SK-N-SH (cell line): ENCODE measurements at regions not wholly inside any gene's neighbourhood (a gene's known extent, or its start where the extent isn't known, plus 50 kb on each side); places are given as distances from the start of the nearest gene placed in this dataset.

Source experiments
- CTCF ChIA-PET: fragments of 300-600, 350-600 bp; formaldehyde crosslinking; extraction: SDS; loops from one replicate; lab custom pipeline; 2021; lab: Yijun Ruan, JAX
- POLR2A ChIA-PET: fragments of 350-600 bp; sonication (Branson Sonifier 250); formaldehyde crosslinking; extraction: SDS; loops from one replicate; lab custom pipeline; 2020; ENCODE audit warnings: antibody characterized with exemption, inconsistent platforms; lab: Yijun Ruan, JAX
- DNase-seq: peaks from one replicate; pipeline ENCODE4 v3.0.0; 2012
- H2AFZ ChIP-seq: fragments of 200-600 bp; sonication (generic); 2 replicates; pipeline ENCODE4 v1.8.1; 2016; ENCODE audit warnings: antibody characterized with exemption, mild to moderate bottlenecking, low read depth
- H3F3A ChIP-seq: fragments of 200-600 bp; sonication (generic); replicated peaks from 2 replicates; pipeline ENCODE3; 2016; ENCODE audit warnings: antibody characterized with exemption, mild to moderate bottlenecking; ENCODE audit not compliant: insufficient read depth
- H3K27ac ChIP-seq, 2 experiments: fragments of 200-500 bp in 1 of 2; fragments of 200-600 bp in 1 of 2; sonication (Bioruptor generic) in 1 of 2; sonication (generic), shearing (Covaris generic) in 1 of 2; 2 replicates each; pipeline versions ENCODE4 v1.5.1 to v1.6.1; 2014 to 2016; ENCODE audit warnings: low read depth in 2 of 2, inconsistent platforms in 1 of 2, low read length in 1 of 2, mild to moderate bottlenecking in 1 of 2, mixed read lengths in 1 of 2
- H3K27me3 ChIP-seq: fragments of 200-600 bp; sonication (generic), shearing (Covaris generic); 2 replicates; pipeline ENCODE4 v1.6.1; 2016; ENCODE audit warnings: mixed run types; ENCODE audit not compliant: insufficient read depth
- H3K36me3 ChIP-seq, 2 experiments: fragments of 200-500 bp in 1 of 2; fragments of 200-600 bp in 1 of 2; sonication (Bioruptor generic) in 1 of 2; sonication (generic) in 1 of 2; replicated peaks in 1 of 2; 2 replicates each; pipeline versions ENCODE3 to v1.5.1; 2014 to 2016; ENCODE audit warnings: low read length in 1 of 2, mild to moderate bottlenecking in 1 of 2; ENCODE audit not compliant: insufficient read depth in 2 of 2, control insufficient read depth in 1 of 2
- H3K4me1 ChIP-seq, 2 experiments: fragments of 200-500 bp in 1 of 2; fragments of 200-600 bp in 1 of 2; sonication (Bioruptor generic) in 1 of 2; sonication (generic), shearing (Covaris generic) in 1 of 2; 2 replicates each; pipeline versions ENCODE4 v1.5.1 to v1.6.1; 2014 to 2016; ENCODE audit warnings: low read depth in 1 of 2, low read length in 1 of 2, mixed run types in 1 of 2; ENCODE audit not compliant: insufficient read depth in 2 of 2, control insufficient read depth in 1 of 2
- H3K4me2 ChIP-seq: fragments of 200-600 bp; sonication (generic), shearing (Covaris generic); 2 replicates; pipeline ENCODE4 v1.6.1; 2017; ENCODE audit warnings: mixed run types
- H3K4me3 ChIP-seq, 2 experiments: fragments of 200-500 bp in 1 of 2; fragments of 200-600 bp in 1 of 2; sonication (Bioruptor generic) in 1 of 2; sonication (generic), shearing (Covaris generic) in 1 of 2; 2 replicates each; pipeline versions ENCODE4 v1.5.1 to v1.8.1; 2014 to 2016; ENCODE audit warnings: low read depth in 2 of 2, inconsistent platforms in 1 of 2, low read length in 1 of 2, mild to moderate bottlenecking in 1 of 2, mixed read lengths in 1 of 2, moderate library complexity in 1 of 2
- H3K79me2 ChIP-seq: fragments of 200-600 bp; sonication (generic); 2 replicates; pipeline ENCODE4 v1.8.1; 2017; ENCODE audit warnings: mild to moderate bottlenecking; ENCODE audit not compliant: insufficient read depth
- H3K9ac ChIP-seq: fragments of 200-600 bp; sonication (generic); 2 replicates; pipeline ENCODE4 v1.6.1; 2017; ENCODE audit warnings: mixed run types
- H3K9me2 ChIP-seq: fragments of 200-600 bp; sonication (generic); 2 replicates; pipeline ENCODE4 v1.6.1; 2017; ENCODE audit warnings: mixed run types
- H3K9me3 ChIP-seq: fragments of 200-600 bp; sonication (generic); 2 replicates; pipeline ENCODE4 v1.6.1; 2017; ENCODE audit warnings: mixed run types, mild to moderate bottlenecking, moderate library complexity
- H4K20me1 ChIP-seq: fragments of 200-600 bp; sonication (generic); 2 replicates; pipeline ENCODE4 v1.6.1; 2017; ENCODE audit warnings: mild to moderate bottlenecking, mixed run types; ENCODE audit not compliant: insufficient read depth
- EP300 ChIP-seq, 2 experiments: IDR thresholded peaks; 2 replicates each; pipeline versions ENCODE4 v1.4.0 to v1.6.1; 2012; ENCODE audit warnings: borderline replicate concordance in 1 of 2, low read depth in 1 of 2, low read length in 1 of 2
- EZH2phosphoT487 ChIP-seq: fragments of 200-600 bp; sonication (generic); IDR thresholded peaks from 2 replicates; pipeline ENCODE4 v1.6.1; 2017; ENCODE audit warnings: low read depth, mixed run types, mild to moderate bottlenecking, antibody characterized with exemption, moderate library complexity, borderline replicate concordance
- GATA2 ChIP-seq: sonication (generic); formaldehyde crosslinking; IDR thresholded peaks from 2 replicates; pipeline ENCODE4 v1.5.0; 2020; ENCODE audit warnings: mild to moderate bottlenecking, missing genetic modification reagents
- JUND ChIP-seq: IDR thresholded peaks from 2 replicates; pipeline ENCODE4 v1.4.0; 2012
- MEF2A ChIP-seq: IDR thresholded peaks from 2 replicates; pipeline ENCODE4 v1.4.0; 2012; ENCODE audit warnings: low read depth, borderline replicate concordance
- MXI1 ChIP-seq: IDR thresholded peaks from 2 replicates; pipeline ENCODE4 v1.6.1; 2012; ENCODE audit warnings: mild to moderate bottlenecking, low read depth, low read length, improper control_type of control experiment
- NFIC ChIP-seq: IDR thresholded peaks from 2 replicates; pipeline ENCODE4 v1.4.0; 2012; ENCODE audit warnings: borderline replicate concordance
- RAD21 ChIP-seq: IDR thresholded peaks from 2 replicates; pipeline ENCODE4 v1.6.1; 2012; ENCODE audit warnings: mild to moderate bottlenecking, low read length
- RCOR1 ChIP-seq: fragments of 150-350 bp; IDR thresholded peaks from 2 replicates; pipeline ENCODE4 v1.6.1; 2017; ENCODE audit warnings: antibody characterized with exemption, low read length
- RFX5 ChIP-seq: IDR thresholded peaks from 2 replicates; pipeline ENCODE4 v1.6.1; 2012; ENCODE audit warnings: mild to moderate bottlenecking, improper control_type of control experiment, low read length
- RXRA ChIP-seq: IDR thresholded peaks from 2 replicates; pipeline ENCODE4 v1.4.0; 2012; ENCODE audit warnings: low read depth, mild to moderate bottlenecking, borderline replicate concordance
- SIN3A ChIP-seq: IDR thresholded peaks from 2 replicates; pipeline ENCODE4 v1.6.1; 2012; ENCODE audit warnings: low read depth, mild to moderate bottlenecking, low read length, moderate library complexity, borderline replicate concordance
- TCF12 ChIP-seq: IDR thresholded peaks from 2 replicates; pipeline ENCODE4 v1.4.0; 2012
- ZBTB33 ChIP-seq: IDR thresholded peaks from 2 replicates; pipeline ENCODE4 v1.4.0; 2012; ENCODE audit warnings: low read depth, borderline replicate concordance
- WGBS: methylation state at CpG from one replicate; pipeline ENCODE4 v1.1.6; 2017; ENCODE audit warnings: low lambda C conversion rate; 5-methylcytosine and 5-hydroxymethylcytosine counted together
- TF ChIP-seq, protein P1 (sequence below): fragments of 150-350 bp; IDR thresholded peaks from 2 replicates; pipeline ENCODE4 v1.6.1; 2016; ENCODE audit warnings: mild to moderate bottlenecking, low read depth, low read length
- TF ChIP-seq, protein P2 (sequence below): fragments of 200-600 bp; sonication (generic); IDR thresholded peaks from 2 replicates; pipeline ENCODE4 v1.6.1; 2017; ENCODE audit warnings: antibody characterized with exemption, mild to moderate bottlenecking, moderate library complexity
- TF ChIP-seq, protein P3 (sequence below): fragments of 150-350 bp; IDR thresholded peaks from 2 replicates; pipeline ENCODE4 v1.6.1; 2017; ENCODE audit warnings: antibody characterized with exemption, low read length, low read depth, borderline replicate concordance

DNA sequence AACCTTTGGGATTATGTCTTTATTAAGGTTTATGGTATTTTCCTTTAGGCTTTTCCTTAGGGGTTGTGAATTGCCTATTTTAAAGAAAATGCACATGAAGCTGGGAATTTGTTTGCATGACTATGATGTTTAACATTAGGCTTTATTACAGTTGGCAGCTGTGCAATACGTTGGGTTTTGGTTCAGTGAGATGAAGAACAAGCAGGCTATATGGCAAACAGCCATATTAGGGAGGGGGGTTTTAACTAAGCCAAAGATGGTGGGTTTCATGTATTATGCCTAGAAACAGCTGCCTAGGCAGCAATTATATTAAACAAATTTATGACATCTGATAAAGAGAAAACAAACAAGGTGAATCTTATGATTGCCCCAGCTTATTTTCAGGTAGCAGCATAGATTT is 880.8 kb downstream of the FAM181B start:
- no peaks in the 10 kb centered on the region for H3K79me2 ChIP-seq
- WGBS: 0% methylated on average over 1 of the region's 1 CpG
- no peak for DNase-seq
- H4K20me1 ChIP-seq: no peaks in the 10 kb centered on the region
- no peak overlapping the region for H3K9ac ChIP-seq
- H3K4me3 ChIP-seq: no peak overlapping the region
- ChIA-PET POLR2A (no interaction called here), CTCF (no interaction called here)
- no peaks in the 10 kb centered on the region for H3K36me3 ChIP-seq
- TF ChIP-seq MXI1: no peak
- no peak for TF ChIP-seq EZH2phosphoT487
- TF ChIP-seq ZBTB33: no peak
- no peak for TF ChIP-seq GATA2 (CRISPR knock-in tag)
- TF ChIP-seq RCOR1: no peak
- no peak for TF ChIP-seq EP300 (IDR thresholded peaks at IDR 0.05; ENCODE audit: borderline replicate concordance in 1 of 2, low read depth in 1 of 2, low read length in 1 of 2)
- no peak for TF ChIP-seq MEF2A
- no peak overlapping the region for H3K27ac ChIP-seq
- H3F3A ChIP-seq: no peaks in the 10 kb centered on the region
- no peaks in the 10 kb centered on the region; the same call in 1 of the 2 replicates for H3K9me3 ChIP-seq
- H3K4me2 ChIP-seq: no peak overlapping the region
- H3K4me1 ChIP-seq: no peaks in the 10 kb centered on the region
- H2AFZ ChIP-seq: no peak overlapping the region
- no peaks in the 10 kb centered on the region for H3K27me3 ChIP-seq
- no peaks in the 10 kb centered on the region for H3K9me2 ChIP-seq

DNA sequence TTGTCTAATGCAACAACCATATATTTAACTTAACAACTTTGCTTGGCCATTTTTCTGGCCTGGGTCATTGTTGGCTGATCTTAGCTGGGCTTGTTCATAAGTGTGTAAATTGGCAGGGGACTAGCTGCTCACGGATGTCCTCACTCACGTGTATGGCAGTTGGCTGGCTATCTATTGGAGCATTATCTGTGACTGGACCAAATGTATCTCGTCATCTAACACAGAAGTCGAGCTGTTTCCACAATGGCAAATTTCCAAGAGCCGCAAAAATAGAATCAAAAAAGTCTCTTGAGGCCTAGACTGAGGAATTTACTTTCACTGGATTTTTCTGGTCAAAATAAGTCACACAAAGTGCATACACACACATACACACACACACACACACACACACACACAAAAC is 893.3 kb downstream of the FAM181B start:
- Histone ChIP-seq H4K20me1 (no peaks in the 10 kb centered on the region), H3K4me1 (no peaks in the 10 kb centered on the region), H2AFZ (no peak overlapping the region), H3F3A (no peaks in the 10 kb centered on the region), H3K4me3 (no peak overlapping the region), H3K79me2 (no peaks in the 10 kb centered on the region), H3K9me2 (no peaks in the 10 kb centered on the region; the same call in 1 of the 2 replicates), H3K9ac (no peak overlapping the region), H3K27ac (no peak overlapping the region), H3K27me3 (no peaks in the 10 kb centered on the region), H3K36me3 (no peaks in the 10 kb centered on the region), H3K9me3 (no peaks in the 10 kb centered on the region), H3K4me2 (no peak overlapping the region)
- CTCF ChIA-PET: no interaction called here
- TF ChIP-seq MXI1 (no peak), SIN3A (no peak), RFX5 (no peak), RAD21 (no peak), TCF12 (no peak), NFIC (no peak), JUND (no peak), RXRA (no peak)
- TF ChIP-seq, protein P1, sequence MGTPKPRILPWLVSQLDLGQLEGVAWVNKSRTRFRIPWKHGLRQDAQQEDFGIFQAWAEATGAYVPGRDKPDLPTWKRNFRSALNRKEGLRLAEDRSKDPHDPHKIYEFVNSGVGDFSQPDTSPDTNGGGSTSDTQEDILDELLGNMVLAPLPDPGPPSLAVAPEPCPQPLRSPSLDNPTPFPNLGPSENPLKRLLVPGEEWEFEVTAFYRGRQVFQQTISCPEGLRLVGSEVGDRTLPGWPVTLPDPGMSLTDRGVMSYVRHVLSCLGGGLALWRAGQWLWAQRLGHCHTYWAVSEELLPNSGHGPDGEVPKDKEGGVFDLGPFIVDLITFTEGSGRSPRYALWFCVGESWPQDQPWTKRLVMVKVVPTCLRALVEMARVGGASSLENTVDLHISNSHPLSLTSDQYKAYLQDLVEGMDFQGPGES: no peak
- TF ChIP-seq, protein P2, sequence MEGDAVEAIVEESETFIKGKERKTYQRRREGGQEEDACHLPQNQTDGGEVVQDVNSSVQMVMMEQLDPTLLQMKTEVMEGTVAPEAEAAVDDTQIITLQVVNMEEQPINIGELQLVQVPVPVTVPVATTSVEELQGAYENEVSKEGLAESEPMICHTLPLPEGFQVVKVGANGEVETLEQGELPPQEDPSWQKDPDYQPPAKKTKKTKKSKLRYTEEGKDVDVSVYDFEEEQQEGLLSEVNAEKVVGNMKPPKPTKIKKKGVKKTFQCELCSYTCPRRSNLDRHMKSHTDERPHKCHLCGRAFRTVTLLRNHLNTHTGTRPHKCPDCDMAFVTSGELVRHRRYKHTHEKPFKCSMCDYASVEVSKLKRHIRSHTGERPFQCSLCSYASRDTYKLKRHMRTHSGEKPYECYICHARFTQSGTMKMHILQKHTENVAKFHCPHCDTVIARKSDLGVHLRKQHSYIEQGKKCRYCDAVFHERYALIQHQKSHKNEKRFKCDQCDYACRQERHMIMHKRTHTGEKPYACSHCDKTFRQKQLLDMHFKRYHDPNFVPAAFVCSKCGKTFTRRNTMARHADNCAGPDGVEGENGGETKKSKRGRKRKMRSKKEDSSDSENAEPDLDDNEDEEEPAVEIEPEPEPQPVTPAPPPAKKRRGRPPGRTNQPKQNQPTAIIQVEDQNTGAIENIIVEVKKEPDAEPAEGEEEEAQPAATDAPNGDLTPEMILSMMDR: no peak
- TF ChIP-seq, protein P3, sequence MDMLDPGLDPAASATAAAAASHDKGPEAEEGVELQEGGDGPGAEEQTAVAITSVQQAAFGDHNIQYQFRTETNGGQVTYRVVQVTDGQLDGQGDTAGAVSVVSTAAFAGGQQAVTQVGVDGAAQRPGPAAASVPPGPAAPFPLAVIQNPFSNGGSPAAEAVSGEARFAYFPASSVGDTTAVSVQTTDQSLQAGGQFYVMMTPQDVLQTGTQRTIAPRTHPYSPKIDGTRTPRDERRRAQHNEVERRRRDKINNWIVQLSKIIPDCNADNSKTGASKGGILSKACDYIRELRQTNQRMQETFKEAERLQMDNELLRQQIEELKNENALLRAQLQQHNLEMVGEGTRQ: no peak
- WGBS: 14% methylated on average over 5 of the region's 5 CpGs
- POLR2A ChIA-PET: no interaction called here
- DNase-seq: no peak
